NCI-H128 (cell line): ENCODE measurements at regions not wholly inside any gene's neighbourhood (a gene's known extent, or its start where the extent isn't known, plus 50 kb on each side); places are given as distances from the start of the nearest gene placed in this dataset.

Source experiments
- DNase-seq: peaks from one replicate; lab custom pipeline; 2025; ENCODE audit not compliant: unreplicated experiment; lab: John Stamatoyannopoulos, UW

DNA sequence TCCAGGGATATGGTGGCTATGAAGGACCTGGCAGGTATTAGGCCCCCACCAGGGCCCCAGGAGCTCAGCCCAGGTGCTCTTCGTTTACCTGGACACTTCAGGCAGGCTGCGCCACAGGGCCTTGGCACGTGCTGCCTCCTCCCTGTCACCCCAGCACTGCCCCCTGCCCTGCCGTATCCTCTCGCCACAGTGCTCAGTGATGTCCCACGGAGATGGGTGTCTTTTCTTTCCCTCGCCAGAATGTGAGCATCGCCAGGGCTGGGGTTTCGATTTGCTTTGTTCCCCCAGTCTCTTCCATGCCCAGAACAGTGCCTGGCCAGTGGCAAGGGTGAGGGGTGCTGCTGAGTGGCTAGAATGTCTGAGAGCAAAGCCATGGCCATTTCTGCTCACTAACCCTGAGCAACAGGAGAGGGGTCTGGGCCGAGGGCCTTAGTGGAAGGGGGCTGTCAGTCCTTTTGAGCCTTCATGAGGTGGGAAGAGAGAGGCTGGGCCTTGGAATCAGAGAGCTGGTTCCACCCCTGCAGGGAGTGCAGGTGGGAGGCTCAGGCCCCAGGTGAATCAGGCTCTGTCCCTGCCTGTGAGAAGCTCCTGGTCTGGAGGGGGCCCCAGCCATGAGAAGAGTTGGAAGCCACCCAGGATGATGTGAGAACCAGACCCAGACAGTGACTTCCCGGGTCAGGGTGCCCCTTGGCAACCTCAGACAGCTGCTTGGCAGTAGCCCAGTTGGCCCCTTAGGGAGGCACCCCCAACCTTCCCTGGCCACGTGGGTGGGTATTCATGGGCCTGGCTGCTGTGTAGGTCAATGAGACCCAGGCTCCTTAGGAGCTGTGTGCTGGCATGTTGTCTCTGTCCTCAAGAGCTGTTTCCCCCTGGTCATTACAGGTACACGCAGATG lies 129.9 kb upstream of the HS6ST1 start:
- no peak for DNase-seq

DNA sequence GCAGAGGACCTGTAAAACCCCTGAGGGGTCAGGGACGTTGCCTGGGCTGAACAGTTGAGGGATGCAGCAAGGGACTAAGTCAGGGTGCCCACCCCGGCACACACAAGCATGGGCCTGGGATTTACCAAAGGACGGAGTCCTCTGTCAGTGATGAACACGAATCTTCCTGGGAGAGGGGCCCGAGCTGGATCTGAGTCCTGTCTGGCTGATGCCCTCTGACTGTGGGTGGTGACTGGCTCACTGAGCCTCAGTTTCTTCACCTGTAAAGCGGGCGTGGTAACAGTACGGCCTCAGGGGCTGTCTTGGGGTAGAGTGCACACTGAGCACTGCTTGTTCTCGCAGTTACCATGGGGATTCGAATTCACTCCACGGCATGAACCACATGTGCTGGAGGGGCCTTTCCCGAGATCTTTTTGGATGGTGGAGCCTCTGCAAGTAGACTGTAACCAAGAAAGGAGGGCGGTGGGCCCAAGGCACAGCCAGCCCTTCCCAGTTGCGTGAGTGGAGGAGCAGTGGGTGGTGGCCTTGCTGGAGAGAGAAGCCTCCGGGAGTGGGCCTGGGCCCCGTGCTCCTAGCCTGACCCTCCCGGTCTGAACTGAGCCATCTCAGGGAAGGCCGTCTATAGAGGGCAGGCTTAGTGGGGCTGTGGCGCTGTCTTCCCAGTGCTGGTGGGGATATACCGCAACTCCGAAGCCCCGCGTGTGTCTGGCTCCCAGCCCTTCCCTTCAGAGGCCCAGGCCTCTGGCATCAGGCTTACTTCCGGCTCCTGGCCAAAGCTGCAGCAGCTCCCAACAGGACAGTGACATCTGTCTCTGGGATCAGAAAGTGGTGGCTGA lies 130.8 kb upstream of the HS6ST1 start:
- no peak for DNase-seq

DNA sequence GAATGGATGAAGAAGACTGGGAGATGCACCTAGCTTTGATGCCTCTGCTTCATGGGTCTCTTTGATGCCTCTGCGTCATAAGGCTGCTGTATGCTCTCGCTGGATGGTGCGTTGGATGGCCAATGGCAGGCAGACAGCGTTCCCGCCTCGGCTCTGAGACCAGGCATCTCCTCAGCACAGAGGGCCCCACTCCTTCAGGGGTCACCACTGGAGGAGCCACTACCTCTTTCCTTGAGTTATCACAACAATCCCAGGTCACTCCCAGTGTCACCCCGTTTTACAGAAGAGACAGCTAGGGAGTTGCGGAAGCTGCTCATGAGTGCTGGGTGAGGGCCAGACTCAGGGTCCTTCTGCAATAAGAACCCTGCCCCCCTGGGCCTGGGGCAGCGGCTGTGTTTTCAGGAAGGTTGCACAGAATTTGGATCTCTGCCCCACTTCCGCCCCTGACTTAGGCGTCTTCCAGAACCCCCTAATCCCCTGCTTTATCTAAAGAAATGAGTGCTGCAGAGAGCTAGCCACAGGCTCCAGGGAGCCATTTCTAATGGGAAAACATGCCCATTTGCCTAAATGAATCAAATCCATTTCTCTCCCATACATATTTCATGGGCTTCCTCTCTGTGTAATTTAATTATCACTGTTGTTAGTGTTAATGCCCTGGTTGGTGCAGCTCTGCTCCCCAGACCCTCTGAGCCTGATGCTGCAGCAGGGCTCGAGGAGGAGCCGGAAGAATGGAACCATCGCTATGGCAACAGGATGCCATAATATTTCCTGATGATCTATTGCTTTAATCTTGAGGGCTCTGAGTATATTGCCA lies 131.8 kb upstream of the HS6ST1 start:
- no peak for DNase-seq

DNA sequence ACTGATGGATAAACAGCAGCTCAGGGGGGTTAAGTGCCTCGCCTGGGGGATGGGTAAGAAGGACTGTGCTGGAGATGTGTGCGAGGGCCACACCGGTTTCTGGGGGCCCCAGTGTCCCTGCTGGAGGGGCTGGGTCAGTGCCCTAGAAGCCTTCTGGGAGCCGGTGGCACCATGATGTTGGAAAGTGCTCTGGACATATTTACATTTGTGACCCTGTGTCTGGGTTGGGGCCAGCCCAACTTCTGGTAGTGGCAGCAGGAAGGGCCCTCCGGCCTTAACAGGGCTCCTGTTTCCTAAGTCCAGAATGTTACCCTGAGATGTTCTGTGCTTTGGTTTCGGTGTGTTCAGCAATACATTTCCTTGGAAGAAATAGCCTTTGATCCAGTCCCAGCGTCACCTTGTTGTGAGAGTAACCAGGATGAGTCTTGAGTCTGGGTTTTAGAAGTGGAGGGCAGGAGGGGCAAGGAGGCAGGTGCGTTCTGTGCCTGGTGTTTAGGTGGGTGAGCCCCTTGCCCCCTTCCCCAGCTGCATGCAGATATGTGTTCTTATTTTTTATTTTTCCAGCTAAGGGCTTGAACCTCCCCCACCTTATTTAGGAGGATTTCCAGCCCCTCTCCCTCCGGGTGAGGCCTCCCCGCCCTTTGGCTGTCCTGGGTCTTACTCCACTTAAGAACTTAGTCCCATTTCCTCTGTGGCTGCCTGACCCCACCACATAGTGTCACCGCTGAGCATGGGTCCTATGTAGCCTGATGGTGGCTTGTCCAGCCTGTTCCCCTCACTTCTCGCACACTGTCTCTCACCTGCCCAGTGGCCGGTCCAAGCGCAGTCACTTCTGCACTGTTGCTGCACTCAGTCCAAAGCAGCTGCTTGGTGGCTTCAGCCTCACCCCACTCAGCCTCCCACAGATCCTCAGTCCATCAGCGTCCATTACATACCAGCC lies 132.7 kb upstream of the HS6ST1 start:
- no peak for DNase-seq

DNA sequence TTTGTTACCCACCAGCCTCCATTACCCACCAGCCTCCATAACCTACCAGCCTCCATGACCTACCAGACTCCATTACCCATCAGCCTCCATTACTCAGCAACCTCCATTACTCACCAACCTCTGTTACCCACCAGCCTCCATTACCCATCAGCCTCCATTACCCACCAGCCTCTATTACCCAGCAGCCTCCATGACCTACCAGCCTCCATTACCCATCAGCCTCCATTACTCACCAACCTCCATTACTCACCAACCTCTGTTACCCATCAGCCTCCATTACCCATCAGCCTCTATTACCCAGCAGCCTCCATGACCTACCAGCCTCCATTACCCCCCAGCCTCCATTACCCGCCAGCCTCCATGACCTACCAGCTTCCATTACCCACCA lies 133.3 kb upstream of the HS6ST1 start:
- DNase-seq = no peak

GRCh38 chr2:128452536-128453530 lies 134.2 kb upstream of the HS6ST1 start:
- no peak for DNase-seq

GRCh38 chr2:128454980-128455720 lies 136.5 kb upstream of the HS6ST1 start:
- DNase-seq = no peak

DNA sequence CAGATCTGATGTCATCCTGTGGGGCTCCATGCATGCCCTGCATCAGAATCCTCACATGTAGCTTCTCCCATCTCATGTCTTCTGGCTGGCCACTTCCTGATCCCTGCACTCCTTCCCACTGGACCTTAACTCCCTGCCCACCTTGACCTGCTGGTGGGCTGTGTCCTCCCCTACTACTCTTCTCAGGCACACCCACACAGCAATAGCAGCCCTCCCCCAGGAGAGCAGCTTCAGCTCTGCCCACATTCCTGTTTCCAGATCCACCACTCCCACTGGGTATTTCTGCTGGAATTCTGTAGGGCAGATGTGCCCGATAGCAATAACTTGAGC lies 137.0 kb upstream of the HS6ST1 start:
- no peak for DNase-seq

DNA sequence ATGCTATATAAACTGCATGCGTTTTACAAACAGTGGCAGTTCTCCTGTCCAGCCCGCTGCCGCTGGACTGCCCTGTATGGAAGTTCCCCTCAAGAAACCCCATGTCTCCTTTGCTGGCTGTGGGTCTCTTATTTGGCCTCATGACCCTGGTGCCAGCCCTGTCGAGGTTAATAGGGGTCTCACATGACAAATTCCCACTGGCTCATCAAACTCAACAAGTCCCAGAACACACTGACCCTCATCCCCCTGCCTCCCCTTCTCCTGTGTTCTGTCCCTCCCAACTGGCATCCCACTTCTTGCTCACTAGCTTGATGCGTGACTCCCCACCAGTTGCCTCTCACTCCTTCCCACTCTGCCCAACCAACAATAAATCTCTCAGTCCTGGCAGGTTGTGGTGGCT lies 137.6 kb upstream of the HS6ST1 start:
- DNase-seq = no peak

DNA sequence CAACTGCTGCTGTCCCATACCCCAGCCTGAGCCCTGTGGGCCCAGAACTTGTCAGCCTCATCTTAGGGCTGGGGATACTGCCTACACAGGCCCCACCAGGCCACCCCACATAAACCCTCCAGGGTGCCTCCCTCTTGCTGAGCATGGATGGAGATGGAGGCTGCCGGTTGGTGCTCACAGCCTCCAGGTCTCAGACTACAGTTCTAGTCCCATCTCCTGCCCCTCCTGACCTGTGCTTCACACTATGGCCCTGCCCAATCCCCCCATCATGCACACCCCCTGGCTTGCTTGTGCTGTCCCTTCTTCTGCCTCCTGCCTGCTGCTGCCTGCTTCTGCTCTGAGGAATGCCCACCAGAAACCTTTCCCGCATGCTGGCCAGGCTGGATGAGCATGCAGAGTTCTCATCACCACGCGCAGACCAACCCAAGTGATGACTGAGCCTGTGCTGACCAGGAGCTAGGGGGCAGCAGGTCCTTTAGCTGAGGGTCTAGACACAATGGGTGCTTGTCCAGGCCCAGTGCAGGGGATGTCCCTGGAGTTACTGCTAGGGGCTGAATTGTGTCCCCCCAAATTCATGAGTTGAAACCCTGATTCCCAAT lies 138.4 kb upstream of the HS6ST1 start:
- no peak for DNase-seq

DNA sequence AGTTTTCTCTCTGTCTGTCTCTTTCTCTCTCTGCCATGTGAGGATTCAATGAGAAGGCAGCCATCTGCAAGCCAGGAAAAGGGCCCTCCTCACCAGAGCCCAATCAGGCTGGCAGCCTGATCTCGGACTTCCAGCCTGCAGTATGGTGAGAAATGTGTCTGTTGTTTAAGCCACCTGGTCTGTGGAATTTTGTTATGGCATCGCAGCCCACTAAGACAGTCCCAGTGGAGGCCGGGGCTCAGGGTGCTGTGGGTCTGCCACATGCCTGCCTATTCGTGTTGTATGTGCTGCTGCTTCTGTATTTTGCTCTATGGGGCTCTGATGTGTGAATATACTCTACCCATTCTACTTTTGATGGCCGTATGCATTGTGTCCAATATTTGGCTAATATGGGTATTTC lies 139.0 kb upstream of the HS6ST1 start:
- no peak for DNase-seq

DNA sequence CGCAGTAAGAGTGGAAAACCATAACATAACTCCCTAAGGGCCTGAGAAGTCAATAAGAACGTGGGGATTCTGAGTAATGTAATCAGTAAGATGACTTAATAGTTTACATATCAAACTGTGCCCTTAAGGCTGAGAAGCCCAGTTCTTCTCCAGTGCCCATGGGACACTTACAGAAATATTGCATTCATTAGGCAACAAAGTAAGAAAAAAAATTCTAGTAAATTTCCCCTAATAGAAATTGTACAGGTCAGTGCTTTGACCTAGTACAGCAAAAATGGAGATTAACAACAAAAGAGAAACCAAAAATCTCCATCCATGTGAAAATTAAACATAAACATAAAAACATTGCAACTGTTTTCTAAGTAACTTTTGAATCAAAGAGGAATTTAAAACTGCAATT lies 139.8 kb upstream of the HS6ST1 start:
- DNase-seq = no peak

GRCh38 chr2:128464456-128464855 lies 145.8 kb upstream of the HS6ST1 start:
- DNase-seq = no peak

- no peak for DNase-seq
Measured at GRCh38 chr2:128465246-128466170, 146.8 kb upstream of the HS6ST1 start.

DNA sequence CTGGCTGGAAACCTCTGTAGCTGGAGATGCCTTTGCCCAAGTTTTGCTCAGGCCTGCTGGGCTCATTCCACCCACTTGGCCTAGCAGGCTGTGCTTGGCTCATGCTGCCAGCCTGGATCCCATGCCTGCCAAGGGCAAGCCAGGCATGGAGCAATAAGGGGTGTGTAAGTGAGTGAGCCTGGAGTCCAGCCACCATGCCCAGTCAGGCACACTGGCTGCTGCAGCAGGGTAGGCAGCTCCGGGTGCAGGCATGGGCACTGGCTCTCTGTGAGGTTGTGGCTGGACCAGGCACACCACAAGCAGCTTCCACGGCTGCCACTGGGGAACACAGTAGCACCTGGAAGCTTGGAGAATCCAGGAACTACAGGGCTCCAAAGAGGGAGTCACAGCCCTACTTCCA lies 147.7 kb upstream of the HS6ST1 start:
- no peak for DNase-seq

- DNase-seq = no peak
Measured at GRCh38 chr2:128466776-128467175, 148.1 kb upstream of the HS6ST1 start.

DNA sequence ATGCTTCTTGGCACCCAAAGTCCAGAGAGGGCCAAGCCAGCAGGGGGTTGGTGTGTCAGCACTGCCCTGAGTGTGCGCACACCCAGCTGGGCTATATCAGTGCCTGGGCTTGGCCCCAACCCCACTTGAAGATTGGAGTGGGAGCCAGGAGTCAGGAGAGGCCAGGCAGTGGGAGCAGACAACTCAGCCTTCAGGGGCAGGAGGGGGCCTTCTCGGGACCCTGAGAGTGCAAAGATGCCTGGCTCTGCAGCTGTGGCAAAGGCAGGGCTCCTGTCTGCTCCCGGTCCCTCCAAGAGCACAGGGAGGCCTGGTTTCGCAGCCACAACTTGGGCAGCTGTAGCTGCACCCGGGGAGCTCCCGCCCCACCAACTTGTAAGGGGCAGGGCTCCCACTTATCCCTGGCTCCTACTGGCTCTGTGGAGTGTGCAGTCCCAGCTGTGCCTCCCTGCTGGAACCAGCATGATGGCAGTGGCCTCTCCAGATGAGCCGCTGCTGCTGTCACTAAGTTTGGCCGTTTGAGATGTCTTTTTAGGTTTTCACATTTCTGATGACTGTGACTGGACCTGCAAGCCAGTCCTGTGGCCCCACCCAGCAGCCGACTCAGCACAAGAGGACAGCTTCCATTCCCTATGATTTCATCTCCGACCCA lies 148.8 kb upstream of the HS6ST1 start:
- no peak for DNase-seq
